Uterus (tissue), 3 donors: ENCODE measurements at regions not wholly inside any gene's neighbourhood (a gene's known extent, or its start where the extent isn't known, plus 50 kb on each side); places are given as distances from the start of the nearest gene placed in this dataset.

ENCODE experiments used
- DNase-seq, 2 donors: peaks; one replicate each; pipeline ENCODE4 v3.0.0-alpha.2; 2019 to 2020
- H3K27ac ChIP-seq, 2 donors: fragments of 200-600 bp; sonication (generic); 1 replicate in 1 of 2; 2 replicates in 1 of 2; pipeline ENCODE4 v1.5.1; 2016 to 2018
- H3K27me3 ChIP-seq, 2 donors: fragments of 200-600 bp; sonication (generic); one replicate each; pipeline ENCODE4 v1.5.1; 2018 to 2019; ENCODE audit warnings: control low read depth in 1 of 2
- H3K36me3 ChIP-seq, 2 donors: fragments of 200-600 bp; sonication (generic); one replicate each; pipeline ENCODE4 v1.5.1; 2019; ENCODE audit warnings: control low read depth in 1 of 2
- H3K4me1 ChIP-seq, 2 donors: fragments of 200-600 bp; sonication (generic); one replicate each; pipeline ENCODE4 v1.5.1; 2018 to 2019; ENCODE audit warnings: control low read depth in 1 of 2
- H3K4me3 ChIP-seq, 2 donors: fragments of 200-600 bp; sonication (generic); 1 replicate in 1 of 2; 2 replicates in 1 of 2; pipeline ENCODE4 v1.5.1; 2018 to 2019; ENCODE audit warnings: mild to moderate bottlenecking in 1 of 2
- H3K9me3 ChIP-seq, 2 donors: fragments of 200-600 bp; sonication (generic); one replicate each; pipeline ENCODE4 v1.5.1; 2019; ENCODE audit warnings: control low read depth in 1 of 2
- POLR2A ChIP-seq, 2 donors: fragments of 450-650 bp; IDR thresholded peaks; one replicate each; pipeline ENCODE4 v1.6.1; 2016; ENCODE audit warnings: antibody characterized with exemption in 2 of 2, mild to moderate bottlenecking in 1 of 2, moderate library complexity in 1 of 2
- intact Hi-C: fragments of 100-400 bp; cut with DNase I; formaldehyde crosslinking; loops from one replicate; pipeline ENCODE4 v1.15.1; 2023; ENCODE audit warnings: low total_unique reads
- TF ChIP-seq, protein P1 (sequence below), 4 experiments: fragments of 200-600 bp in 2 of 4; fragments of 450-650 bp in 2 of 4; sonication (generic) in 2 of 4; IDR thresholded peaks; one replicate each; pipeline ENCODE4 v1.5.1; 2016 to 2019; ENCODE audit warnings: antibody characterized with exemption in 4 of 4, mild to moderate bottlenecking in 2 of 4, moderate library complexity in 1 of 4
- donor health status: DM: yes; HTN: yes; CAD: no.

DNA sequence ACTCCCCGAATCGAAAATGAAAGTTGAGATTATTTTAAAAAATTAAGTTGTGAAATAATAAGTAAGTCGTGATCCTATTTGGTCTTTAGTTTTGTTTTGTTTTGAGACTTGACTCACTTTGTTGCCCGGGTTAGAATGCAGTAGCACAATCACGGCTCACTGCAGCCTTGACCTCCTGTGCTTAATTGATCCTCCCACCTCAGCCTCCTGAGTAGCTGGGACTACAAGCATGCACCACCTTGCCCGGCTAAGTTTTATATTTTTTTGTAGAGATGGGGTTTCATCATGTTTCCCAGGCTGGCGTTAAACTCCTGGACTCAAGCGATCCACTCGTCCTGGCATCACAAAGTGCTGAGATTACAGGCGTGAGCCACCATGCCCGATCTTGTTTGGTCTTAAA lies 326.2 kb downstream of the MYCN start:
- no peak for DNase-seq
- no peaks in the 10 kb centered on the region for H3K27me3 ChIP-seq
- no peak for TF ChIP-seq POLR2A (IDR thresholded peaks at IDR 0.05)
- TF ChIP-seq, protein P1, sequence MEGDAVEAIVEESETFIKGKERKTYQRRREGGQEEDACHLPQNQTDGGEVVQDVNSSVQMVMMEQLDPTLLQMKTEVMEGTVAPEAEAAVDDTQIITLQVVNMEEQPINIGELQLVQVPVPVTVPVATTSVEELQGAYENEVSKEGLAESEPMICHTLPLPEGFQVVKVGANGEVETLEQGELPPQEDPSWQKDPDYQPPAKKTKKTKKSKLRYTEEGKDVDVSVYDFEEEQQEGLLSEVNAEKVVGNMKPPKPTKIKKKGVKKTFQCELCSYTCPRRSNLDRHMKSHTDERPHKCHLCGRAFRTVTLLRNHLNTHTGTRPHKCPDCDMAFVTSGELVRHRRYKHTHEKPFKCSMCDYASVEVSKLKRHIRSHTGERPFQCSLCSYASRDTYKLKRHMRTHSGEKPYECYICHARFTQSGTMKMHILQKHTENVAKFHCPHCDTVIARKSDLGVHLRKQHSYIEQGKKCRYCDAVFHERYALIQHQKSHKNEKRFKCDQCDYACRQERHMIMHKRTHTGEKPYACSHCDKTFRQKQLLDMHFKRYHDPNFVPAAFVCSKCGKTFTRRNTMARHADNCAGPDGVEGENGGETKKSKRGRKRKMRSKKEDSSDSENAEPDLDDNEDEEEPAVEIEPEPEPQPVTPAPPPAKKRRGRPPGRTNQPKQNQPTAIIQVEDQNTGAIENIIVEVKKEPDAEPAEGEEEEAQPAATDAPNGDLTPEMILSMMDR (IDR thresholded peaks at IDR 0.05): no peak
- no peaks in the 10 kb centered on the region for H3K4me1 ChIP-seq
- no peaks in the 10 kb centered on the region for H3K36me3 ChIP-seq
- H3K4me3 ChIP-seq: no peak overlapping the region
- H3K9me3 ChIP-seq: no peaks in the 10 kb centered on the region
- intact Hi-C loops: no loop called here
- H3K27ac ChIP-seq: no peak overlapping the region

DNA sequence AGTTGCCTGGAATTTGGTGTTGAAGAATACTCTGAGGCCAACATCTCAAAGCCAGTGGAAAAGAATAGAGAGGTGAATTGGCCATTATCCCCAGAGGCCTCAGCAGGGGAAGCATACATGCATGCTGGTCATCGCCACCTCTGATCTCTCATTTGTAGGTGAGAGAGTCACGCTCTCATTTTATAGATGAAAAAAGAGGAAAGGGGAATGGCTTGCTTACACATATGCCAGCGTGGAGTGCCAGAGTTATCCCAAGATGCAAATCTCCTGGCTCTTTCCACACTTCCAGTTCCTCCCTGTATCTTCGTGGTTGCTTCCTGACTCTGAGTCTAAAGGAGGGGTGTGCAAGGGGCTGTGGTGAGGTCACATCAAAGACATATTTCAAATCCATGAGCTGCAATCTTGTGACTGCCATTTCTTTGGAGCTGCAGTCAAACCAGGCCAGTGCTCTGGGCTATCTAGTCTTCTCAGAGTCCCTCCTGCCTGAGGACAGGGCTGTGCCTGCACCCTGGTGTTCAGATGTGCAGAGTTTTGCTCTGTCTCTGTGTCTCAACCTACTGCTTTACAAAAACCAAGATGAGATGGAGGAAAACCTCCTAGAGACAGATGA lies 324.7 kb downstream of the MYCN start:
- Histone ChIP-seq H3K27me3 (no peaks in the 10 kb centered on the region), H3K4me3 (no peak overlapping the region), H3K27ac (no peak overlapping the region), H3K4me1 (no peaks in the 10 kb centered on the region), H3K9me3 (no peaks in the 10 kb centered on the region), H3K36me3 (no peaks in the 10 kb centered on the region)
- TF ChIP-seq POLR2A (IDR thresholded peaks at IDR 0.05): no peak
- TF ChIP-seq, protein P1 (IDR thresholded peaks at IDR 0.05): no peak
- intact Hi-C loops: no loop called here
- no peak for DNase-seq

DNA sequence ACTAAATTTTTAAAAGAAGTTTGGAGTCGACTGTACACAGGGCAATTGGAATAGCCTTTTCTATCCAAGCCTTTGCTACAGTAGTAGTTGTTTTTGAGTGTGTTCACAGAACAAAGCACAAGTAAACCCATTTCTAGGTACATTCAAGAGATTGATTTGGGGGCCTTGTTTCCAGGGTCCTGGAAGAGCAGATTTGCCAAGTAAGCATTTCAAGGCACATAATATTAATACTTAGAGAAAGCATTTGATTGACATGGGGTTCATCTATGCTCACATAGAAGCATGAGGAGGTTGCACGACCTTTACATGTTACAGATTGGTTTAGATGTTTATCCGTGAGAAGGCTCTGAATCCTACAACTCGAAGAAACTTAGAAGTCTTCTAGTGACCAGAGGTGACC lies 324.1 kb downstream of the MYCN start:
- Histone ChIP-seq H3K4me1 (no peaks in the 10 kb centered on the region), H3K9me3 (no peaks in the 10 kb centered on the region), H3K4me3 (no peak overlapping the region), H3K27ac (no peak overlapping the region), H3K36me3 (no peaks in the 10 kb centered on the region), H3K27me3 (no peaks in the 10 kb centered on the region)
- TF ChIP-seq, protein P1 (IDR thresholded peaks at IDR 0.05): no peak
- no peak for TF ChIP-seq POLR2A (IDR thresholded peaks at IDR 0.05)
- DNase-seq: no peak
- intact Hi-C loops: no loop called here

DNA sequence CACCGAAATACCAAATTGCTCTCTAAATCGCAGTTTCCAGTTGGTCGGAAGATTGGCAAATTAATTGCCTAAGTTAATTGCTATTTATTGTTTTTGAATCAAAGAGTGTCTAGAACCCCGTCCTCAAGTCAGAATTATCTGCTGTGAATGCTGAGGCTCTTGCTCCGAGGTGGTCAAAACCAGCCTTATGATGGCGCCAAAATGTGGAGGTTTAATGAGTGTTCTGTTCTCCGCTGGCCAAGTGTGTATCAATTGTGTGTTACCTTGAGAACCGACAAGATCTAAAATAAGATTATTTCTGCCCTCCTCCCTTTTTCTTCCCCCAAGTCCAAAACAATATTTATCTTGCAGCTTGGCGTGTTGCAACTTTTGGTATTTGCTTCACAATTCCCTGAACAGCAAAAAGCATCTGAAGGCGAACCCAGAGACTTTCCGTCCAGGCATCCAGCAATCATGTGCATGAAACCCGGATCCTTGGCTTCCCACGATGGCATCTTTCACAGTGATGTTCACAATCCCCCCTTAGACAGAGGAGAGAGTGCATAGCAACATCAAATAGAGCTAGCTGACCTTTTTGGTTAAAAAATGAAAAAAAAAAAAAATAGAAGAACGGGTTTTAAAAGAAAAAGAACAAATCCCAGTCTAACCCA lies 323.0 kb downstream of the MYCN start:
- Histone ChIP-seq H3K36me3 (no peaks in the 10 kb centered on the region), H3K27me3 (no peaks in the 10 kb centered on the region), H3K4me3 (no peak overlapping the region), H3K4me1 (no peaks in the 10 kb centered on the region), H3K27ac (no peak overlapping the region), H3K9me3 (no peaks in the 10 kb centered on the region)
- no peak for TF ChIP-seq POLR2A (IDR thresholded peaks at IDR 0.05)
- TF ChIP-seq, protein P1 (IDR thresholded peaks at IDR 0.05): no peak
- no peak for DNase-seq
- intact Hi-C loops: no loop called here

GRCh38 chr2:16262526-16263178 lies 322.3 kb downstream of the MYCN start:
- no peaks in the 10 kb centered on the region for H3K27me3 ChIP-seq
- H3K4me1 ChIP-seq: no peaks in the 10 kb centered on the region
- intact Hi-C loops: no loop called here
- TF ChIP-seq, protein P1 (IDR thresholded peaks at IDR 0.05): no peak
- TF ChIP-seq POLR2A (IDR thresholded peaks at IDR 0.05): no peak
- no peak for DNase-seq
- no peaks in the 10 kb centered on the region for H3K36me3 ChIP-seq
- no peak overlapping the region for H3K4me3 ChIP-seq
- H3K9me3 ChIP-seq: no peaks in the 10 kb centered on the region
- H3K27ac ChIP-seq: no peak overlapping the region
